ENCODE measurements at regions not wholly inside any gene's neighbourhood (a gene's known extent, or its start where the extent isn't known, plus 50 kb on each side); places are given as distances from the start of the nearest gene placed in this dataset.

- TF ChIP-seq CTCF (IDR thresholded peaks at IDR 0.05) = no peak
- no peak for TF ChIP-seq EP300 (IDR thresholded peaks at IDR 0.05)
- no peak for TF ChIP-seq POLR2A (IDR thresholded peaks at IDR 0.05)
- no peak for TF ChIP-seq POLR2AphosphoS5 (IDR thresholded peaks at IDR 0.05)
Observed at GRCh38 chr5:99586878-99587277, 658.1 kb upstream of the CHD1 start.
